GM21825 (cell line): ENCODE measurements at regions not wholly inside any gene's neighbourhood (a gene's known extent, or its start where the extent isn't known, plus 50 kb on each side); places are given as distances from the start of the nearest gene placed in this dataset.

Experiments
- ATAC-seq: cut with Tn5 transposase; IDR thresholded peaks from one replicate; pipeline ENCODE4 v1.9.1; 2021; ENCODE audit warnings: mild to moderate bottlenecking, moderate library complexity; ENCODE audit not compliant: unreplicated experiment

GRCh38 chr2:41958775-41959174 is 89.0 kb upstream of the PKDCC start:
- ATAC-seq: no peak

- no peak for ATAC-seq
Measured at GRCh38 chr2:41959760-41960159, 88.1 kb upstream of the PKDCC start.

DNA sequence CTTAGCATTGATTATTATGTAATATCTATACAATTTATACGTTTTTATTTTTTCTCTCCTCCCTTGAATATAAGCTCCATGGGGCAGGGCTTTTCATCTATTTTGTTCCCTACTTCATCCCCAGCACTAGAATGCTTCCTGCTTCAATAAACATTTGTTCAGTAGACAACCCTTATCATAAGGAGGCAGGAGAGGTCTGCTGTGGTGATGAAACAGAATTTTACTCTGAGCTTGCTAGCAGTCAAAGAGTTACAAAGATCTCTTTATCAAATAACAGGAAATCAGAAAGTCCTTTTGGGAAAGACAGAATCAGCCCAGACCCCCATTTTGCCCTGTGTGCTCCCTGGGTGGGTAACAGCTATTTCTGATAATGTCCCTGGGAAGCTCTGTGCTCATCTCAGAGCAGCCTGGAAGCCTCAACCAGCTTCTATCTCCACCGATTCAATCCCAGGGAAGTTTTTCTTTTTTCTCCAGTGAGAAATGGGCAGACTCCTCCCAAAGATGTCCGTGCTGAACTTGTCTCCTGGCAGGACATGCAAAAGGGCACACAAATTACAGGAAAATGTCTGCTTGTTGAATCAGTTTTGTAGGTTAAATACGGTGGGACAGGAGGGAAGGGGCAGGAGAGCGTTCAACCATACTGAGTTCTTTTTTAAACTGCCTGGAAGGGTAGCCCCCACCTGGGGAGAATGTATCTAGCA is 84.7 kb upstream of the PKDCC start:
- ATAC-seq: no peak

- ATAC-seq: no peak
Measured at GRCh38 chr2:41963661-41964525, 83.9 kb upstream of the PKDCC start.

DNA sequence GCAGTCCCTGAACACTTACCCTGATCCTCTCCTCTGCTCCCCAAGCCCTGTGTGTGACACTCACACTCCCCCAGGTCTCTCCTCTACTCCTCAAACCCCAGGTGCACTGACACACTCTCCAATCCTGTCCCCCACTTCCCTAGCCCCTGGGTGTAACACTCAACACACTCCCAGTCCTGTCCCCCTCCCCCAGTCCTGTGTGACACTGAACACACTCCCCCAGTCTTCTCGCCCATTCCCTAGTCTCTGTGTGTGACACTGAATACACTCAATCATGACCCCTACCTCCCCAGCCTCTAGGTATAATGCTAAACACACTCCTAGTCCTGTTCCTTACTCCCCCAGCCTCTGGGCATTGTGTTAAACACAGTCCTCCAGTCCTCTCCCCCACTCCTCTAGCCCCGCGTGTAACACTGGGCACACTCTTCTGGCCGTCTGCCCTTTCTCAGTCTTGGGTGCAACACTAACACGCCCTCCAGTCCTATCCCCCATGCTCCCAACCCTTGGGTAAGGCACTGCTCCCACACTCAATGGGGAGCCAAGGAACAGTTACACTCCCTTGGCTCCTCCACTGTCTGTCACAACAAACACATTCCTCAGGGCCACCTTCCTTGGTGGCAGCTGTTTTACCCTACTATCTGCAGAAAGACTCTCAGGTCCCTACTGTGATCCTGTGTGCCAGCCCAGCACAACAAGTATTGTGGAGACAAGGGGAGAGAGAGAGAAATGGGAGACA is 82.5 kb upstream of the PKDCC start:
- ATAC-seq: no peak

DNA sequence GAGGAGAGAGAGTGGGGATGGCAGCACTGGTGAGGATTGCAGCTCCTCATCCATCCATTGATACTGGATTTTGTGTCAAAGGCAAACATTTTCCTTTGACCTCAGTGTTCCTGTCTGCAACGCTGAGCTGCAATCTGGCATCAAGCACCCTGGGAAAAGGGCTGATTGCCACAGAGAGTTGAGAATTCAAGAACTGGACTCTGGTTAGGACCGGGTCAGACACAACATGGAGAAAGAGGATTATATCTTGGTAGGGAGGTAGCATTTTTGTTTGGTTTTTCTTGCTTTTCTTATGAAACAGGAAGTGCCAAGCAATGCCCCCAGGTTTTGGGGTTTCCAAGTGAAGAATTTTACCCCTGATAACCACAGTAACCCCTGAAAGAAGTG is 81.9 kb upstream of the PKDCC start:
- no peak for ATAC-seq

GRCh38 chr2:41966431-41966893 is 81.4 kb upstream of the PKDCC start:
- ATAC-seq: no peak

DNA sequence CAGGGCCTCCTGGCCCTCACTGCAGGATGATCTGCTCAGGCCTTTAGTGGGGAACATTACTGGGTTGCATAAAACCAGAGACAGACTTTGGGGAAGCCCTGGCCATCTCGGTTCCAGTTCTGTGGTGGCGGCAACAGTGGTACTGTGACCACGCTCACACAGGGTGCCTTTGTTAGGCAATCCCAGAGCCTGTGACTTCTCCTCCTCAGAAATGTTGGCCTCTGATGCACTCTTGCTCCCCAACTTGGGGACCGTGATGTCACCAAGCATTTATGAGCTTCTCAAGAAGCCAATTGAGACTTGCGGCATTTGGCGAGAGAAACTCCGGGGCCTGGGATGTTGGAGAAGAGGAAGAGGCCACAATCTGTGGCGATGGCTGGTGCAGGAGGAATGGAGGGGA is 80.9 kb upstream of the PKDCC start:
- ATAC-seq: no peak

- no peak for ATAC-seq
Measured at GRCh38 chr2:41967476-41968181, 80.2 kb upstream of the PKDCC start.

DNA sequence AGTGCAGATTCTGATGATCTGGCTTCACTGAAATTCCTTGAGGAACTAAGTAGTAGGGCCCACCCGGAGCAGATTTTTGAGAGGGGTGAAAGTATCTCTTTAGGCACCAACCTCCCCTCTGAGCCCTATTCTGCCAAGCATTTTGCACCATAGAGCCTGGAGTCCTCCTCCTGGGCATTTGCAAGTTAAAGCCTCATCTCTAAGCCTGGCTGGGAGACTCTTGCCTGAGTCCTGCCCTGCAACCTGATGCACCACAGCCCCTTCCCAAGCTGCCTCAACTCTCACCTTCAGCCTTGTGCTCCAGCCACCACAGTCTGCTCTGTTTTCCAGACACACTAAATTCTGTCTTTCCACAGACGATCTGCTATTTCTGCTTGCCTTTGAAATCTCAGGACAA is 79.6 kb upstream of the PKDCC start:
- no peak for ATAC-seq

DNA sequence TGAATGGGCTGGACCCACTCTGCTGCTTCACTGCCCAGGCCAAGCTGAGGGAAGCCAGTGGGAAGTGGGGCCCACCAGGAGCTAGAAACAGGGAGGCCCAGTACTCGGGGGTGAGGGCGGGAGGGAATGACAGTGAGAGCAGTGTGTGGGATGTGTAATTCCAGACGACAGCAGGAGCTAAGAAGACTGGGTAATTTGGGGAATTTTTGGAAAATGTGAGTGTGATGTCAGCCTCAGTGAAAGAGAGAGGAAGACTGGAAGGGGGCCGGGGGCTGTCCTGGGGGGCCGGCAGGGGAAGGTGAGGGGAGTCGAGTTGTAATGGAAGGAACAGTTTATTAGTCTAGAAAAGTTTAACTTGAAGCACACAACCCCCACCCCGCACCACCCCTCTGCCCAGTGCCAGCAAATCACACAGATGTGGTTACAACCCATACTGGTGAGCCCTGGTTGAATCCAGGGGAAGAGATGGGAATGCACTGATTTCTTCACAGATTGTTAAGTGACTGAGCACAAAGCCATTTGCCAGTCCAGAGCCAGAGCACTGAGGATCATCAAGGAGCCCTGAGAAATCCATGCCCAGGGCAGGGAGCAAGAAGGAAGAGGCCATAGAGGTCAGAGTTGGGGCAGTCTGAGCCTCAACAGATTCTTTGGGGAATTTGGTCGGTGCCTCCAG is 76.7 kb upstream of the PKDCC start:
- ATAC-seq: no peak

DNA sequence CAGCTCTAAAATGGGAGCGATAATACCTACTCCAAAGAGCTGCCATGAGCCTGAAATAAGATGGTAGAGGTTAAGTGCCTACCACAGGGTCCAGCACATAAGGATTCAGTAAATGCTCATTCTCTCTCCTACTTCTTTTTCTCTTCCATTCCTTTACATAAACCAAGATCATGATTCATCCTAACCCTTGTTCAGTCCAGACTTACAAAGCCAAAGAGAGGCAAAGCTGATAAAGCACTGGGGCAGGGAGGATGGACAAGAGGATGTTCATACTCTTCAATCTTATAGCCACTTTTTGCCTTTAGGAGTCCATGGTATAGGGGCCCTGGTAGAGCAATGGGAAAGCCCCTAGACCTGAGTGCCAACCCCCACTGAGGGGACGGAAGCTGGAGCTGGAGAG is 75.6 kb upstream of the PKDCC start:
- no peak for ATAC-seq

GRCh38 chr2:41972819-41973218 is 75.0 kb upstream of the PKDCC start:
- no peak for ATAC-seq

DNA sequence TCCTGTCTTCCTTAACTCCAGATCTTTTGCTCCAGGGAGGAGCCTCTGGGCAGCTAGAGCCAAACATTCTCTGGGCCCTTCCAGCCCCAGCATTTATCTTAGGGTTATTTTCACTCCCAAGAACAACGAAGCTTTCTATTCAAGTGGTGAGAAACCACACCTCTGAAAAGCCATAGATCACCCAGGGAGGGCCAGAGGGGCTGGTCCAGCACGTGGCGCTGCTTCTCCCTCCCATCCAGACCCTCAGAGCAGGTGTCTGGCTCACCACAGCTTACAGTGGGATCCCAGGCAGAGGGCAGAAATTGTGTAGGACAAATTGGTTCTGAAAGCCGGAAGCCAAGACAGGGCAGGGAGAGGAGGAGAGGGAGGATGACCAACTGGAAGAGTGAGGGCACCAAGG is 74.0 kb upstream of the PKDCC start:
- no peak for ATAC-seq

GRCh38 chr2:41981417-41981816 is 66.4 kb upstream of the PKDCC start:
- ATAC-seq: no peak

GRCh38 chr2:41985573-41986095 is 62.2 kb upstream of the PKDCC start:
- ATAC-seq: no peak

GRCh38 chr2:41989501-41990180 is 58.2 kb upstream of the PKDCC start:
- ATAC-seq: no peak

DNA sequence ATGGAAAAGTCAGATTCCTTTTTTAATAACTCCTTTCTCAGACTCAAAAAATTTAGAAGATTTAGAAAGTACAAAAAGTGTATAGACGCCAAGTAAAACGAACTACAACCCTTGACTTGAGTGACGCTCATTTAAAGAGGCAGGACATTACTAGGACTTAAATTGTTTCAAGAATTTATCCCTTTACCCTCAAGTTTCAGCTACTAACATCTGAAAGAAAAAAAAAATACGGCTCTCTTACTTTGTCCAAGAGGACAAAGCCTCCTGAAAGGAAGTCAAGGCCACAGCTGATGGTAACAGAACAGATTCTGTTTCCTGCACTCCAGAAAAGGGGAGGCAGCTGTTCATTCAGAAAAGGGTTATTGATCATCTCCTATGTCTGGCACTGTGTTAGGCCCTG is 57.6 kb upstream of the PKDCC start:
- no peak for ATAC-seq

GRCh38 chr2:41990688-41991087 is 57.1 kb upstream of the PKDCC start:
- ATAC-seq: no peak
